Activated T-cell treated with anti-CD3 and anti-CD28 coated beads, Interleukin-2, amount 50 U/mL, for 4 hours (primary cell): ENCODE measurements at regions not wholly inside any gene's neighbourhood (a gene's known extent, or its start where the extent isn't known, plus 50 kb on each side); places are given as distances from the start of the nearest gene placed in this dataset.

ENCODE experiments used
- ATAC-seq, 2 donors: fragments of 200-7000 bp; cut with Tn5 transposase; one replicate each; pipeline ENCODE4 v1.10.0; 2021
- DNase-seq: peaks from one replicate; pipeline ENCODE4 v3.0.0-alpha.2; 2020
- H3K27me3 Mint-ChIP-seq: one replicate; pipeline ENCODE4 v1.8.0; 2021; ENCODE audit warnings: low read depth, mixed read lengths
- H3K36me3 Mint-ChIP-seq: one replicate; pipeline ENCODE4 v1.8.0; 2022; ENCODE audit warnings: mixed read lengths; ENCODE audit not compliant: insufficient read depth
- H3K4me1 Mint-ChIP-seq: one replicate; pipeline ENCODE4 v1.8.0; 2021; ENCODE audit warnings: low read depth, mixed read lengths
- H3K4me3 Mint-ChIP-seq: one replicate; pipeline ENCODE4 v1.8.0; 2021; ENCODE audit warnings: mild to moderate bottlenecking, moderate library complexity, mixed read lengths
- H3K9me3 Mint-ChIP-seq: one replicate; pipeline ENCODE4 v1.8.0; 2021; ENCODE audit warnings: mixed read lengths

DNA sequence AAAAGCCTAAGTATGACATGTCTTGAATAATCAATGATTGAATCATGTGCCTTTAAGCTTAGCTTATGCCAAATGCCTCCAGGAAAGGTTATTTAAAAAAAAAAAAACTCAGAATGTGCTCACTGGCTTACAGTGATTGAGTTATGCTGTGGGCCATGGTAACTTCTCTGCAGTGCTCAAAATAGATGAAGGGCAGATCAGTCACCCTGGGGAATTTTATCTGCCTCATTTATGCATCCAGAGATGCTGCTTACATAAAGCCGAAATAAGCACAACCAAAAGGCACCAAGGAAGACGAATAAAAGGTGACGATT, 118.7 kb upstream of the MDM1 start:
- ATAC-seq, result peak; percentile 88
- Mint-ChIP-seq H3K36me3 (no peaks in the 10 kb centered on the region), H3K27me3 (no peaks in the 10 kb centered on the region), H3K4me1 (peaks cover 93% of the 10 kb centered on the region), H3K9me3 (no peaks in the 10 kb centered on the region), H3K4me3 (peak overlapping the region; percentile 75)
- no peak for DNase-seq

DNA sequence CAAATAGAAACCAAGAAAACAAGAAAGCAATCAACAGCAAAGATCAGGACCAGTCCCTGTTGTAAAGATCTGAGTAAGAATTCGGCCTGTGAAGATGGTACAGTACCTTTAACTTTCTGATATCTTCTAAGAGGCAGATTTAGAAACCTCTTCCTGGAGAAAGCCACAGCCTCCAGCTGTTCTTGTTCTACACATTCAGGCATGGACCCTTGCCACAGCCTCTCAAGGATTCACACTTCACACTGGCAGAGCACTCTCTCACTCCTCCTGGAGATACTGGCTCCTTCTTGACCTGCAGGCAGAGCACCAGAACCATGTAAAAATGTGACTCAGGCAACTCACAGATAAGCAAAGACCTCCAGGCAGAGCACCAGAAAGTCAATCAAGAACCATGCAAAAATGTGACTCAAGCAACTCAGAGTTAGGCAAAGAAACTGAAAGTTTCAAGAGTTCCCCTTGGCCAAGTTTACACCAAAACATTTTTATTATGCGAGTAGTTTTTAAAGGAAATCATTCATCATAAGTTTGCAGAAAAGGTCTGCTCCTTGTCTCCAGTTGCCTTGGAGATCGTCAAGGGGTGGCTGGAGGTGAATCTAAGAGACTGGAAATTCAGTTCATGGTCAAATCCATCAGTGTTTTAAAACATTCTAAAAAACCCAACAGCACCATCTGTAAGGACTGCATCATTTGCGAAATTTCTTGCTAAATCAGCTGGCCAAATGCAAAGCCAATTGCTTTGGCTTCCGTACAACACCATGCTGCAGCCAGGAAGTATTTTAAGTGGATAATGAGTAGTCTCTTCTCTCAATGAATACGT, 119.3 kb upstream of the MDM1 start:
- DNase-seq (peak; percentile 4), ATAC-seq (peak; percentile 84 to 85)
- H3K9me3 Mint-ChIP-seq, result no peaks in the 10 kb centered on the region
- no peaks in the 10 kb centered on the region for H3K27me3 Mint-ChIP-seq
- H3K4me3 Mint-ChIP-seq, result peak overlapping the region; percentile 75
- no peaks in the 10 kb centered on the region for H3K36me3 Mint-ChIP-seq
- H3K4me1 Mint-ChIP-seq, result peaks cover 93% of the 10 kb centered on the region

DNA sequence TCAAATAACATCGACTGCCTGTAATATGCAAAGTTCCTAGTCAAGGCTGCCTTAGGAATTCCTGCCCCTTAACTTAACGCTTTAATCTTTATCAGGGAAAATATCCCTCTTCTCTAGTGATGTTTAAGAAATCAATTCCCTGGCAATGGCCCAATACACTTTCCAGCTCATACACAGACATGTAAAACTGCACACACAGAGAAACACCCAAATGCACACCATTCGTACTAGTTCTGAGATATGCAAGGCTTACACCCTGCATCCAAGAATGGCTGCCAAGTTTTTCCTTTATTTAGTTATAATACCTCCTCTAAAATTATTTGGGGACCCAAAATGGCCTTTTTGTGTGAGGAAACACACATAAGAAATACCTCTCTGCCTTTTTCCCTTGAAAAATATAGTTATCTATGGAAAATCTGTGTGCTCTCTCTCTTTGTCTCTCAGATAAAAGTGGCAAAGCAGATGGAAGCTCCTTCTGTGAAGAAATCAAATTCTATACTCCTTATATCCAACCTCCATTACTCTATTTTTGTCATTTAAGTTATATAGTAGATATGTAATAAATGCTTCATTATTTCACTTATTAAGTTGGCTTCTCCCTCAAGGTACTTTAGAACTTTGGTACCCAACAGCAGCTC, 120.0 kb upstream of the MDM1 start:
- ATAC-seq, result no peak
- H3K27me3 Mint-ChIP-seq, result no peaks in the 10 kb centered on the region
- no peaks in the 10 kb centered on the region for H3K36me3 Mint-ChIP-seq
- no peaks in the 10 kb centered on the region for H3K9me3 Mint-ChIP-seq
- no peak for DNase-seq
- H3K4me3 Mint-ChIP-seq, result peak overlapping the region; percentile 75
- peaks cover 90% of the 10 kb centered on the region for H3K4me1 Mint-ChIP-seq

- DNase-seq (no peak), ATAC-seq (no peak)
- no peaks in the 10 kb centered on the region for H3K36me3 Mint-ChIP-seq
- peaks cover 83% of the 10 kb centered on the region for H3K4me1 Mint-ChIP-seq
- H3K27me3 Mint-ChIP-seq, result no peaks in the 10 kb centered on the region
- no peak overlapping the region for H3K4me3 Mint-ChIP-seq
- no peaks in the 10 kb centered on the region for H3K9me3 Mint-ChIP-seq
Observed at GRCh38 chr12:68453278-68453677, 121.1 kb upstream of the MDM1 start.

DNA sequence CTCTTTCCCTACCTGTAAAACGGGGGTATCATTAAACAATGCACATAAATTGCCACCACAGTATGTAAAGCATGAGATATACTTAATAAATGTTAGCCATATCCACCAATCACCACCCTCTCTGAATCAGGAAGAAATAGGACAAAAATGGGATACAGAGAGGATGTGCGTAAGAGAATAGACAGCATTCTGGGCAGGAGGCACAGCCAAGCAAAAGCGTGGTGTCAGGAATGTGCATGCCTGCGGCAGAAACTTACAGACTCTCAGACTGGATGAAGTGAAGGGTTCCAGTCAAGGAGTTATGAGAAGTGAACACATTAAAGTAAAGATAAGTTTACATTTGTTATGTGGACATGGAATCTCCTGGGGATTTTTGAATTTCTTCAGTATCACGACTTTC, 121.7 kb upstream of the MDM1 start:
- Mint-ChIP-seq H3K36me3 (no peaks in the 10 kb centered on the region), H3K4me3 (no peak overlapping the region), H3K27me3 (no peaks in the 10 kb centered on the region), H3K9me3 (no peaks in the 10 kb centered on the region), H3K4me1 (peaks cover 80% of the 10 kb centered on the region)
- DNase-seq (no peak), ATAC-seq (no peak)

GRCh38 chr12:68454892-68455291, 122.7 kb upstream of the MDM1 start:
- H3K4me1 Mint-ChIP-seq, result peaks cover 71% of the 10 kb centered on the region
- H3K4me3 Mint-ChIP-seq, result peak overlapping the region; percentile 17
- ATAC-seq, result no peak
- no peaks in the 10 kb centered on the region for H3K36me3 Mint-ChIP-seq
- no peaks in the 10 kb centered on the region for H3K27me3 Mint-ChIP-seq
- no peak for DNase-seq
- H3K9me3 Mint-ChIP-seq, result no peaks in the 10 kb centered on the region

GRCh38 chr12:68455691-68456345, 123.7 kb upstream of the MDM1 start:
- Mint-ChIP-seq H3K9me3 (no peaks in the 10 kb centered on the region), H3K4me3 (peak overlapping the region; percentile 11), H3K4me1 (peaks cover 64% of the 10 kb centered on the region), H3K27me3 (no peaks in the 10 kb centered on the region), H3K36me3 (no peaks in the 10 kb centered on the region)
- DNase-seq, result no peak
- no peak for ATAC-seq

- peaks cover 50% of the 10 kb centered on the region for H3K4me1 Mint-ChIP-seq
- no peak overlapping the region for H3K4me3 Mint-ChIP-seq
- no peaks in the 10 kb centered on the region for H3K27me3 Mint-ChIP-seq
- DNase-seq (no peak), ATAC-seq (no peak)
- H3K9me3 Mint-ChIP-seq, result no peaks in the 10 kb centered on the region
- no peaks in the 10 kb centered on the region for H3K36me3 Mint-ChIP-seq
Observed at GRCh38 chr12:68458866-68459265, 126.7 kb upstream of the MDM1 start.

GRCh38 chr12:68460236-68460635, 128.1 kb upstream of the MDM1 start:
- no peak for ATAC-seq
- Mint-ChIP-seq H3K36me3 (no peaks in the 10 kb centered on the region), H3K9me3 (no peaks in the 10 kb centered on the region), H3K4me3 (no peak overlapping the region), H3K27me3 (no peaks in the 10 kb centered on the region), H3K4me1 (peaks cover 36% of the 10 kb centered on the region)
- no peak for DNase-seq

- no peak for DNase-seq
- H3K9me3 Mint-ChIP-seq, result no peaks in the 10 kb centered on the region
- H3K36me3 Mint-ChIP-seq, result no peaks in the 10 kb centered on the region
- no peaks in the 10 kb centered on the region for H3K27me3 Mint-ChIP-seq
- ATAC-seq, result no peak
- no peak overlapping the region for H3K4me3 Mint-ChIP-seq
- peaks cover 22% of the 10 kb centered on the region for H3K4me1 Mint-ChIP-seq
Observed at GRCh38 chr12:68461645-68462044, 129.5 kb upstream of the MDM1 start.

- peak in 1 of 2 donors; percentile 35 for ATAC-seq
- peak overlapping the region; percentile 77 for H3K4me3 Mint-ChIP-seq
- no peaks in the 10 kb centered on the region for H3K36me3 Mint-ChIP-seq
- DNase-seq, result no peak
- no peaks in the 10 kb centered on the region for H3K27me3 Mint-ChIP-seq
- H3K9me3 Mint-ChIP-seq, result no peaks in the 10 kb centered on the region
- peaks cover 21% of the 10 kb centered on the region for H3K4me1 Mint-ChIP-seq
Observed at GRCh38 chr12:68462803-68463202, 130.6 kb upstream of the MDM1 start.

DNA sequence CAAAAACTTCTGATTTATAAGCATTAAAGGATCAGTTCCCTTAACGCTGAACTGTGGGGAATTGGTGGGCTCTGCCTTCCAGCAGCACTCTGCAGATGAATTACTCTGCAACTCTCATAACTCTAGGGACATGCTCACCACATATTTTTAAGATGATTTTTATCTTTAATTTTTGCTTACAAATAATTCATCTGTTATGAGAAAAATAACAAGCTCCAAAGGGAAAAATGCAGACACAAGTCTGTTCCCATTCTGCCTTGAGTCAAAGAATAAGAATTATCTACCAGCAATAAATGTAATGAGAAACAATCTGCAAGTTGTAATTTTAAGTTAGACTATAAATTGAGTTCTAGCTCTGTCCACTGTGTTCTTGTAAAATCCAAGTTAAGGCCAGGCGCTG, 133.1 kb upstream of the MDM1 start:
- DNase-seq (no peak), ATAC-seq (no peak)
- H3K4me3 Mint-ChIP-seq, result no peak overlapping the region
- no peaks in the 10 kb centered on the region for H3K9me3 Mint-ChIP-seq
- H3K4me1 Mint-ChIP-seq, result peaks cover 16% of the 10 kb centered on the region
- H3K27me3 Mint-ChIP-seq, result no peaks in the 10 kb centered on the region
- H3K36me3 Mint-ChIP-seq, result no peaks in the 10 kb centered on the region

DNA sequence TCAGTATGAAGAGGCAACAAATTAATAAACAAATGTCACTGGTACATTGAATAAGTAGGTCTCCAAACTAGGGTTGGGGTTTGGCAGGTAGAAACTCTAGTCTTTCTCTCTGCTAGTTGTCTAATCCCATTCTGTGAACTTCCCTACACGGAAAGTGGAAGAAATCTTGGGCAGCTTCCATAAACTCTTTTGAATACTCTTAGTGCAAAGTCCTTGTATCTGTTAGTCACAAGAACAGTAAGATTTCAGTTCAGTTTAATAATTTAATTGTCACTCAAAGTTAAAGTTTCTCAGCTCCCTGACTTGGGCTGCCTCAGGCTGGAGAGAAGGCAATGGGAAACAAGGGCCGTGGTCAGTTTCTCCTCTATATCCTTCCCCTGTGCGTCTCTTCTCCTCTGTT, 135.4 kb upstream of the MDM1 start:
- Mint-ChIP-seq H3K4me3 (no peak overlapping the region), H3K36me3 (no peaks in the 10 kb centered on the region), H3K4me1 (peaks cover 15% of the 10 kb centered on the region), H3K27me3 (no peaks in the 10 kb centered on the region), H3K9me3 (no peaks in the 10 kb centered on the region)
- DNase-seq (no peak), ATAC-seq (no peak)

DNA sequence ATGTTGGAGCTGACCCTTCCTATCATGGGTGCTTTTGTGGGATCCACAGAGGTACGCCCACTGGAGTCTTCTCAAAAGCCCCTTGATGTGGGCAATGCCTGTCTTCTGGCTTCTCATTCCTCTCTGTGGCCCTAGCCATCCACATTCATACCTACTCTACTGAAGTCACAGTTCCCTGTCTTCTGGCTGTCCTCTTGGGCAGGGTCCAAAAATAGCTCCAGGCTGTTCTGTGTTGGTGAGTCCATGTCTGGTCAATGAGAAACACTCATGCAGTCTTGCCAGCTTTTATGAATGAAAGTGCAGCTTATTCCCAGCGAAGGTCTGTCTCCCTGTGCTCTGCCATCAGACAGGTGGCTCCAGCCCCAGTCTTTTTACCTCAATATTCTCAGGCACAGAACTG, 135.9 kb upstream of the MDM1 start:
- H3K36me3 Mint-ChIP-seq, result no peaks in the 10 kb centered on the region
- ATAC-seq, result no peak
- H3K4me3 Mint-ChIP-seq, result no peak overlapping the region
- no peaks in the 10 kb centered on the region for H3K27me3 Mint-ChIP-seq
- peaks cover 10% of the 10 kb centered on the region for H3K4me1 Mint-ChIP-seq
- H3K9me3 Mint-ChIP-seq, result no peaks in the 10 kb centered on the region
- no peak for DNase-seq

DNA sequence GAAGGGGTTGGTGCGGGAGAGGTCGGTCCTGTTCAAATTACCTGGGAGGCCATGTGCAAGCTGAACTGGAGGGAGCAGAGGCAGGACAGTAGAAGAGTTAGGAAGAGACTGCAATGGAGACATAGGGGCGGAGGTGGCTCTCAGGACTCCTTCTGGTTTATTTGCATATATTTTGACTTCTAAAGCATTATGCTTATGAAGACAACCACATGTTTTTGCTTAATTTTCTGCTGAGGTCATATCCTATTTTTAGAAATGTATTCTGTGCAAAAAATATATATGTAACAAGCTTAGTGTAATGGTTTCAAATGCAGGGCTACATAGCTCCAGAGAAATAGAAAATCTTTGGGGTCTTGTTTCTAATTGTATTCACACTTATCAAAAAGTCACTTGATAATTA, 137.0 kb upstream of the MDM1 start:
- H3K9me3 Mint-ChIP-seq, result no peaks in the 10 kb centered on the region
- H3K27me3 Mint-ChIP-seq, result no peaks in the 10 kb centered on the region
- H3K36me3 Mint-ChIP-seq, result no peaks in the 10 kb centered on the region
- no peak for ATAC-seq
- DNase-seq, result no peak
- peaks cover 4% of the 10 kb centered on the region for H3K4me1 Mint-ChIP-seq
- no peak overlapping the region for H3K4me3 Mint-ChIP-seq
